Glomerular visceral epithelial cell (primary cell): ENCODE measurements at regions not wholly inside any gene's neighbourhood (a gene's known extent, or its start where the extent isn't known, plus 50 kb on each side); places are given as distances from the start of the nearest gene placed in this dataset.

Source experiments
- DNase-seq: peaks from one replicate; pipeline ENCODE4 v3.0.0-alpha.2; 2016; ENCODE audit errors: extremely low spot score

DNA sequence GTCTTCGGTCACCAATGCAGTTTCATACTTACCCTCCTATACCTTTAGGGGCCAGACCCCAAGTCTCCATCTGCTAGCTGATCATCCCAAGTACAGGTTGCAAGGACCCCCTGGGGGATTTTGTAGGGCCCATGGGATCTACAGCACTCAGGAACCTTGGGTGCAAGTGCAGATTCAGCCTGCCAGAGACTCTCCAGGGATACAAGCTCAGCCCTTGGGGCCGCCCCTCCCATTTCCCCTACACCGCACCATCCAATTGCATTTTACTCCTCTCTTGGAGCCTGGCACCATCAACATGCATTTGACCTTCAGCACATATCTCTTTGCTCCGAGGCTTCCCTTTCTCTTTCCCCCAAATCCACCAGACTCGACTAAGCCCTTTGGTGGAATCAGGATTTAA lies 154.7 kb upstream of the ZNF536 start:
- no peak for DNase-seq

- DNase-seq: no peak
Observed at GRCh38 chr19:30219702-30220101, 152.5 kb upstream of the ZNF536 start.

DNA sequence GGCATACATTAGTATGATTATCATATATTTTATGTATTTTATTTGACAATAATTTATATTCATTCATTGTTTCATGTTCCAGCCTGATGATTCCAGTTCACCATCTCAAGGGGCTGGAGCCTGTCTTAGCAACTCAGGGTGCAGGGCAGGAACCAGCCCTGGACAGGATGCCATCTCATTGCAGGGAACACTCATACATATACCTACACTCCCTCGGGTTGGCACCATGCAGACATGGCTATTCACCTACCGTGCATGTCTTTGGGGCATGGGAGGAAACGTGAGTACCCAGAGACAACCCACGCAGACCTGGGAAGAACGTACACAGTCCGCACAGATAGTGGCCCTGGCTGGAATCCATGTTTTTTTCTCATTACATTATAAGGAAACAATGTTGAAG lies 151.0 kb upstream of the ZNF536 start:
- no peak for DNase-seq

- no peak for DNase-seq
Observed at GRCh38 chr19:30222428-30222873, 149.7 kb upstream of the ZNF536 start.

DNA sequence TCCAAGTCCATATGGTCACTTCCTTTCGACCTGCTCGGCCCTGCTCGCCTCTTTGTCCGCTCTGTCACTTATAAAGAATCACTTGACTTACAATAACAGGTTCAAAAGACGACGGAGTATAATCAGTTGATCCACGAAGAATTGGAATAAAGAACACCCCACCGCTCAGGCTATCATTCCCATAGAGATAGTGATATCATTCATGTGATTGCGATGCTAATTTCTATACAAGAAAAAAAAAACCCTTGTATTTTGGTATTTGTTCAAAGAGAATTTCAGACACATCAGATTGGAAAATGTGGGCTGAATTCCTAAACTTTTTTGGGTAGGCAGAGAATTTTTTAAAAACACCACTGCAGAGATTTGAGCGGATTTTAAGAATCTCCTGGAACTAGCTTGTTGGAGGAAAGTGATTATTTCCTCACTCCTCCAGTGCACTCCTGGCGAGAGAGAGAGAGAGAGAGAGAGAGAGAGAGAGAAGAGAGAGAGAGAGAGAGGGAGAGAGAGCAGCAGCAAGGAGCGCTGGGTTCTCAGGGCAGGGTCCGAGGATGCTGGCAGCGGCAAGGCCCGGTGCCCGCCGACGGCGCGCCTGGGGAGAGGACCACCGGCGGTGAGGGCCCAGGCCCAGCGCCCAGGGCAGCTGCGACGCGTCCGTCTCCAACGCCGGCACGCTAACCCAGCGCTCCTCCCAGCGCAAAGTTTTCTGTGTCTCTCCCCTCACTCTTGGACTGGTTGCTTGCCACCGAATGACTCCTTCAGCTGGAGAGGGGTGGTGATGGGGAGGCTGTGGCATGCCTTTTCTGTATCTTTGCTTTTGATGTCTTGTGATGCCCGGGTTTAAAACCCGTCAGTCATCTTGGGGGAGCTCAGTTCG lies 149.0 kb upstream of the ZNF536 start:
- no peak for DNase-seq

DNA sequence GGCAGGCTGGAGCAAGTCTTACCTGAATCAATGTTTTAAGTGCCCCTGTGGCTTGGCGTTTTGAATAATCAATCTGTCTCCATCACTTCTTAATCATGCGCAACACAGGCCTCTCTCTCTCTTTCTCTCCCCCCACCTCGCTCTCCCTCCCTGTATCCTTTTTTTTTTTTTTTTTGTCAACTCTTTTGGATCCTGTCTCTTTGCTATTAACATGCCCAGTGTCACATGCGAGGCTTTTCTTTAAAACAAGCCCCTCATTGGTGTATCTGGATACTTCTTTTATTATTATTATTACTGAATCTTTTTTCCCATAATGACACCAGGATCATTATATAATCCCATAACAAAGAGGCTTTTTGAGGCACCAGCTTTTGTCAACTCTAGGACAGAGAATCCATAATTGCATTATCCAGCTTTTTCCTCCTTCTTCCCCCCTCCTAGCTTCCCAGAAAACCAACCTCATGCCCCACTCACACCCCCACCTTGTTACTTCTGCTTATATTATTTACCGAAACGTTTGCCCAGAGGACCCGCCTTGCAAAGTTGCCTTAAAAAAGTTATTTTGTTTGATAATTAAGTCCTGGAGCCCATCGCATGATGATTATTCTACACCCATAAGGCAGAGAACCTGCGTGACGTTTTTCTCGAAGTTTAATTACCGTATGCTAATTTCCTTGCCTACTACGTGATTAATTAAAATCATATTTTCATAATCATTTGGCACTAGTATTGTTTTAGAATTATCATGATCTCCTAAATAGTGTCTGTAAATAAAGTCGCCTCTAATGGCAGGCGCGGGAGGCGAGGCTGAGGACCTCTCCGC lies 148.1 kb upstream of the ZNF536 start:
- DNase-seq: no peak

DNA sequence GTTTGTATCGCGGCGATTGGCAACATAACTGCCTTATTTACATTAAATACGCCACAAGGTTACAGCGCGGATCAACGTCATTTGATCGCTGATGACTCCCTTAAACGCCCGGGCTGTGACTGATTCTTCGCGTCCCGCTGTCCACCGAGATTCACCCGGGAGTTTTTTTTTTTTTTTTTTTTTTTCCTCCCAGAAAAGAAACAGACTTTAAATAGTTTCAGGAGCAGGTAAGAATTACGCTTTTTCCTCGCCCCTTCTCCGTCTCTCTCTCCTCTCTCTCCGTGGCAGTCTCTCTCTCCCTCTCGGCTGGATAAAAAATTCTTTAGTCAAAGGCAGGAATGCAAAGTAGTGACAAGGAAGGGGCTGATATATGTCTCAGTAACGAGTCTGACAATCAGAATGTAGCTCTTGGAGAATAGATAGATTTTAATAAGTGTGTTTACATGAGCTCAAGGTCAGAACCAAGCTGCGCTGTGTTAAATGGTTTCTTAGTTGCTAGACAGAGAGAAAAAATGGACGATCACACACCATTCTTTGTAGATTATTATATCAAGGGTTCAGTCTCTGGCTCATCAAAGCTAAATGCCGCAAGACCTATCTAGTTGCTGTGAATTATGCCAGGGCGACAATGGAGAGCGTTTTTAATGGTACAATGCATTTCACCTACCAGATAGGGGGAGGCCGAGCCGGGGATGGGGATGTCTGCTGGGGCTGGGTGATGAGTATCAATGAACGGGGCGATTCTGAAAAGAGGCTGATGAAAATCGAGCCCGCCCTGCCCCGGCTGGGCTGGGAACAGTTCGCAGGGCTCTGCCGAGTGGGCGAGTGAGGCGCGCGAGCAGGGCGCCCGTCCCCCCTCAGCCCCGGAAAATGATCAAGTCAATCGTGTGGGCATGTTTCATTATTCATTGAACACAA lies 147.2 kb upstream of the ZNF536 start:
- DNase-seq: no peak

- DNase-seq: no peak
Observed at GRCh38 chr19:30225676-30226463, 146.3 kb upstream of the ZNF536 start.

GRCh38 chr19:30226464-30227011 lies 145.6 kb upstream of the ZNF536 start:
- no peak for DNase-seq

DNA sequence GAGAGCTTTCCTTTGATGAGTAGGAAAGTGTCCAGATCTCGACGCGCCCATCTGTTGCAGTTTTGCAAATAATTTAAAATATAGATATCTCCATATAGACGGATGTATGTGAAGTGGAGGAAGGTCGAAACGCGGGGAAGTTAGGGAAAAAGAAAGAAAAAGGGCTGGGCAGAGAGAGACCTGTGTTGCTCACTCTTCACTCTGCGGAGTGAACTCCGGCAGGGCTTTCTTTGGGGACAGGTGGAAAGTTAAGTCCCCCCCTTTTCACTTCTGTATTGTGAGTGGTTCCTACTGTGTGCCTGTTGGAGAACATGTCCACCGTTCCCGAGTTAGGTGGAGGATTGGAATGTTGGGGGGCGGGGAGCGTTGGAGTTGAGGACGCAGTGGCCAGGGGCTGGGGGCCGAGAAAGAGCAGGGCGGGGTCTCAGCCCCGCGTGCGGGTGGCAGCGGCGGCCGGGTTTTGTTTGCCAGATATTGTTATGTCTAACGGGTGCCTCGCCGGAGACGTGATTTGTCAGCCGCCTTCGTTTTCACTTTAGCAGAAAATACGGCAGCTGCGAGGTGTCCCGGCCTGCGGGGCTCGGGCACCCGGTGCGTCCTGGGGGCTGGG lies 145.1 kb upstream of the ZNF536 start:
- DNase-seq: no peak

GRCh38 chr19:30227661-30228112 lies 144.5 kb upstream of the ZNF536 start:
- DNase-seq: peak; percentile 36

GRCh38 chr19:30228113-30228834 lies 143.9 kb upstream of the ZNF536 start:
- DNase-seq: no peak

- DNase-seq: no peak
Observed at GRCh38 chr19:30228835-30229524, 143.2 kb upstream of the ZNF536 start.

GRCh38 chr19:30229525-30230174 lies 142.5 kb upstream of the ZNF536 start:
- DNase-seq: no peak

GRCh38 chr19:30231408-30232318 lies 140.5 kb upstream of the ZNF536 start:
- DNase-seq: no peak

- DNase-seq: no peak
Observed at GRCh38 chr19:30233375-30233774, 138.8 kb upstream of the ZNF536 start.

GRCh38 chr19:30235946-30236345 lies 136.2 kb upstream of the ZNF536 start:
- no peak for DNase-seq
